ENCODE measurements at regions not wholly inside any gene's neighbourhood (a gene's known extent, or its start where the extent isn't known, plus 50 kb on each side); places are given as distances from the start of the nearest gene placed in this dataset.
"Not testable (repeated sequence)": the region's sequence is repeated elsewhere in the genome, so short reads cannot be mapped to it uniquely, and the experiment has no call there.

GRCh38 chr3:75303741-75304140, 360.4 kb upstream of the FRG2C start:
- WGBS, 2 donors = 55 to 59% methylated on average over 5 of the region's 5 CpGs
- no peak overlapping the region for H3K4me3 ChIP-seq (ENCODE audit: low read depth, poor library complexity, severe bottlenecking)
- no peak for DNase-seq (ENCODE audit: low spot score in 2 of 2)
- intact Hi-C loops (cut with DNase I; ENCODE audit: low total_unique reads) = no loop called here
- no peak for TF ChIP-seq POLR2A (IDR thresholded peaks at IDR 0.05)
- no peak for TF ChIP-seq CTCF (IDR thresholded peaks at IDR 0.05)

- H3K4me3 ChIP-seq (ENCODE audit: low read depth, poor library complexity, severe bottlenecking) = no peak overlapping the region
- DNase-seq (ENCODE audit: low spot score in 2 of 2) = no peak
- intact Hi-C loops (cut with DNase I; ENCODE audit: low total_unique reads) = no loop called here
- no peak for TF ChIP-seq POLR2A (IDR thresholded peaks at IDR 0.05)
- no peak for TF ChIP-seq CTCF (IDR thresholded peaks at IDR 0.05)
- WGBS, 2 donors = 92 to 95% methylated on average over 4 of the region's 4 CpGs
Observed at GRCh38 chr3:75305901-75306300, 358.2 kb upstream of the FRG2C start.

GRCh38 chr3:75311306-75311705, 352.8 kb upstream of the FRG2C start:
- H3K4me3 ChIP-seq (ENCODE audit: low read depth, poor library complexity, severe bottlenecking); intact Hi-C loops (cut with DNase I; ENCODE audit: low total_unique reads); DNase-seq (ENCODE audit: low spot score in 2 of 2): not testable (repeated sequence)
- WGBS, 2 donors = 88 to 90% methylated on average over 3 of the region's 3 CpGs

GRCh38 chr3:75312469-75312868, 351.7 kb upstream of the FRG2C start:
- intact Hi-C loops (cut with DNase I; ENCODE audit: low total_unique reads); DNase-seq (ENCODE audit: low spot score in 2 of 2); H3K4me3 ChIP-seq (ENCODE audit: low read depth, poor library complexity, severe bottlenecking): not testable (repeated sequence)
- 80 to 81% methylated on average over 3 of the region's 3 CpGs for WGBS, 2 donors

GRCh38 chr3:75319776-75320175, 344.4 kb upstream of the FRG2C start:
- DNase-seq (ENCODE audit: low spot score in 2 of 2); intact Hi-C loops (cut with DNase I; ENCODE audit: low total_unique reads); H3K4me3 ChIP-seq (ENCODE audit: low read depth, poor library complexity, severe bottlenecking): not testable (repeated sequence)
- 96% methylated on average over 1 of the region's 1 CpG for WGBS, 2 donors

GRCh38 chr3:75320369-75320768, 343.8 kb upstream of the FRG2C start:
- no peak for DNase-seq (ENCODE audit: low spot score in 2 of 2)
- TF ChIP-seq CTCF (IDR thresholded peaks at IDR 0.05) (no peak), POLR2A (IDR thresholded peaks at IDR 0.05) (no peak)
- intact Hi-C loops (cut with DNase I; ENCODE audit: low total_unique reads) = no loop called here
- 78 to 90% methylated on average over 4 of the region's 4 CpGs for WGBS, 2 donors
- H3K4me3 ChIP-seq (ENCODE audit: low read depth, poor library complexity, severe bottlenecking) = no peak overlapping the region

GRCh38 chr3:75321060-75321459, 343.1 kb upstream of the FRG2C start:
- no peak for DNase-seq (ENCODE audit: low spot score in 2 of 2)
- no peak overlapping the region for H3K4me3 ChIP-seq (ENCODE audit: low read depth, poor library complexity, severe bottlenecking)
- WGBS, 2 donors = 96 to 98% methylated on average over 3 of the region's 3 CpGs
- TF ChIP-seq CTCF (IDR thresholded peaks at IDR 0.05) (no peak), POLR2A (IDR thresholded peaks at IDR 0.05) (no peak)
- intact Hi-C loops (cut with DNase I; ENCODE audit: low total_unique reads) = no loop called here

GRCh38 chr3:75323936-75324335, 340.2 kb upstream of the FRG2C start:
- 59 to 66% methylated on average over 2 of the region's 2 CpGs for WGBS, 2 donors
- intact Hi-C loops (cut with DNase I; ENCODE audit: low total_unique reads); DNase-seq (ENCODE audit: low spot score in 2 of 2); H3K4me3 ChIP-seq (ENCODE audit: low read depth, poor library complexity, severe bottlenecking): not testable (repeated sequence)
